KOPT-K1 (cell line): ENCODE measurements at regions not wholly inside any gene's neighbourhood (a gene's known extent, or its start where the extent isn't known, plus 50 kb on each side); places are given as distances from the start of the nearest gene placed in this dataset.
A peak's percentile ranks its signal among the peaks of the same experiment; 100 is the strongest.
"Not testable (repeated sequence)": the region's sequence is repeated elsewhere in the genome, so short reads cannot be mapped to it uniquely, and the experiment has no call there.

Experiments used
- H3K27ac ChIP-seq: fragments of 200-600 bp; sonication (generic); 2 replicates; pipeline ENCODE4 v1.5.1; 2016; ENCODE audit warnings: antibody characterized with exemption, mild to moderate bottlenecking, low read depth, low read length; ENCODE audit not compliant: poor library complexity, severe bottlenecking
- H3K36me3 ChIP-seq: fragments of 200-600 bp; sonication (generic); 2 replicates; pipeline ENCODE4 v1.5.1; 2017; ENCODE audit warnings: antibody characterized with exemption, mild to moderate bottlenecking, low read length, moderate library complexity; ENCODE audit not compliant: insufficient read depth
- H3K9me3 ChIP-seq: fragments of 200-600 bp; sonication (generic); 2 replicates; pipeline ENCODE4 v1.5.1; 2017; ENCODE audit warnings: antibody characterized with exemption, low read length, mild to moderate bottlenecking; ENCODE audit not compliant: insufficient read depth, poor library complexity, severe bottlenecking

GRCh38 chr4:64967286-64967685 is 558.0 kb upstream of the TECRL start:
- Histone ChIP-seq H3K27ac (no peak overlapping the region), H3K36me3 (no peaks in the 10 kb centered on the region), H3K9me3 (peaks cover 36% of the 10 kb centered on the region)

GRCh38 chr4:64960516-64960915 is 551.3 kb upstream of the TECRL start:
- H3K9me3 ChIP-seq: peaks cover 22% of the 10 kb centered on the region
- H3K27ac ChIP-seq: no peak overlapping the region
- H3K36me3 ChIP-seq: no peaks in the 10 kb centered on the region

- no peak overlapping the region for H3K27ac ChIP-seq
- no peaks in the 10 kb centered on the region for H3K36me3 ChIP-seq
- H3K9me3 ChIP-seq: peaks cover 25% of the 10 kb centered on the region
These were observed 531.4 kb upstream of the TECRL start for GRCh38 chr4:64940698-64941097.

- no peaks in the 10 kb centered on the region for H3K36me3 ChIP-seq
- H3K9me3 ChIP-seq: peaks cover 35% of the 10 kb centered on the region
- no peak overlapping the region for H3K27ac ChIP-seq
These were observed 526.3 kb upstream of the TECRL start for GRCh38 chr4:64935469-64936001.

- Histone ChIP-seq H3K27ac (no peak overlapping the region), H3K9me3 (peaks cover 53% of the 10 kb centered on the region), H3K36me3 (no peaks in the 10 kb centered on the region)
These were observed 502.6 kb upstream of the TECRL start for GRCh38 chr4:64911846-64912245.

- H3K27ac ChIP-seq: no peak overlapping the region
- H3K9me3 ChIP-seq: peaks cover 38% of the 10 kb centered on the region
- no peaks in the 10 kb centered on the region for H3K36me3 ChIP-seq
These were observed 494.7 kb upstream of the TECRL start for GRCh38 chr4:64903986-64904385.

- Histone ChIP-seq H3K9me3 (peaks cover 45% of the 10 kb centered on the region), H3K27ac (no peak overlapping the region), H3K36me3 (no peaks in the 10 kb centered on the region)
These were observed 490.3 kb upstream of the TECRL start for GRCh38 chr4:64899563-64899962.

- H3K36me3 ChIP-seq, H3K27ac ChIP-seq: not testable (repeated sequence)
- peaks cover 50% of the 10 kb centered on the region for H3K9me3 ChIP-seq
These were observed 489.8 kb upstream of the TECRL start for GRCh38 chr4:64899030-64899429.

- peaks cover 55% of the 10 kb centered on the region for H3K9me3 ChIP-seq
- no peak overlapping the region for H3K27ac ChIP-seq
- H3K36me3 ChIP-seq: no peaks in the 10 kb centered on the region
These were observed 488.4 kb upstream of the TECRL start for GRCh38 chr4:64897683-64898082.

GRCh38 chr4:64895031-64895430 is 485.8 kb upstream of the TECRL start:
- H3K9me3 ChIP-seq: peaks cover 53% of the 10 kb centered on the region
- H3K27ac ChIP-seq: no peak overlapping the region
- no peaks in the 10 kb centered on the region for H3K36me3 ChIP-seq

GRCh38 chr4:64893205-64893604 is 484.0 kb upstream of the TECRL start:
- Histone ChIP-seq H3K9me3 (peaks cover 61% of the 10 kb centered on the region), H3K36me3 (0 out of 2 replicates have a peak, but pooled peaks cover 6% of the 10 kb centered on the region), H3K27ac (no peak overlapping the region)

GRCh38 chr4:64889906-64890610 is 480.8 kb upstream of the TECRL start:
- peaks cover 82% of the 10 kb centered on the region for H3K9me3 ChIP-seq
- peaks cover 30% of the 10 kb centered on the region; the same call in 1 of the 2 replicates for H3K36me3 ChIP-seq
- no peak overlapping the region for H3K27ac ChIP-seq

- H3K9me3 ChIP-seq: peaks cover 71% of the 10 kb centered on the region
- H3K27ac ChIP-seq: peak overlapping the region; percentile 96
- H3K36me3 ChIP-seq: peaks cover 26% of the 10 kb centered on the region; the same call in 1 of the 2 replicates
These were observed 474.0 kb upstream of the TECRL start for GRCh38 chr4:64883087-64883807.

GRCh38 chr4:64882311-64883086 is 473.2 kb upstream of the TECRL start:
- Histone ChIP-seq H3K27ac (peak overlapping the region; percentile 96), H3K9me3 (peaks cover 64% of the 10 kb centered on the region), H3K36me3 (peaks cover 25% of the 10 kb centered on the region; the same call in 1 of the 2 replicates)

- Histone ChIP-seq H3K36me3 (0 out of 2 replicates have a peak, but pooled peaks cover 6% of the 10 kb centered on the region), H3K27ac (peak overlapping the region; percentile 96), H3K9me3 (peaks cover 58% of the 10 kb centered on the region)
These were observed 471.3 kb upstream of the TECRL start for GRCh38 chr4:64880557-64880956.
